RPMI8226 (cell line): ENCODE measurements at regions not wholly inside any gene's neighbourhood (a gene's known extent, or its start where the extent isn't known, plus 50 kb on each side); places are given as distances from the start of the nearest gene placed in this dataset.
"Not testable (repeated sequence)": the region's sequence is repeated elsewhere in the genome, so short reads cannot be mapped to it uniquely, and the experiment has no call there.

Experiments used
- DNase-seq: peaks from one replicate; pipeline ENCODE4 v3.0.0-alpha.2; 2015

- DNase-seq: no peak
These were observed 181.5 kb downstream of the CWF19L2 start for GRCh38 chr11:107276077-107276476.

DNA sequence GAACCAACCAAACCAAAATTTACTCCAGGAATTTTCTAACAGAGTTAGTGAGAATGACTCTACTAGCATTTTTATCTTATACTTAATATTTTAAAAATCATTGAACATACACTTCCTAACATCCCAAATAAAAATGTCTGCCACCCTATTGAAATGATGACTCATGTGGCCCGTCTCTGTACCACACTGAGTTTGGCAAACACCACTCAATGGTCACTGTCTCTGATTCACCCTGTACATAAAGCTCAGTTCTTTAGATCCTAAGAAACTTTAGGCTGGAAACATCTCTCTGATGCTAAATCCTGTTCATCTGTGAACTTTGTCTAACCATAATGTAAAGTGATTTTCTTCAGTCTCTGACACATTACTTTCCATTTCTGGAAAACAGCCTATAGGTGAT is 182.0 kb downstream of the CWF19L2 start:
- no peak for DNase-seq

DNA sequence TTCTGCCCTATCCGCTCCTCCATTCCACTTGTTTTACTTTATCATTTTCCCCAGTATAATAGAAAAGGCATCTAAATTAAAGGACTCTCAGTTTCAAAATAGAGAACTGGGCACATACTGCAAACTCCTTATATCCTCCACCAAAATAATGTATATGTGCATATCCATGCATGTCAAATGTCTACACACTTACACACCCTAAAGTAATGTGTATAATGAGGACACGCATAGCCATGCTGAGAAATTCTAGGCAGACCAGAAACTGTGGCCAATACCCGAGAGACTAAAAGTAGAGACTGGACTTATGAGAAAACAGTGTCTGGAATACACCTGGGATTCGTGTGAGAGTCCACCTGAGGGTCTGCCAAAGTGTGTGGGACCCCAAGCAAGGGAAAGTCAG is 183.5 kb downstream of the CWF19L2 start:
- DNase-seq: no peak

DNA sequence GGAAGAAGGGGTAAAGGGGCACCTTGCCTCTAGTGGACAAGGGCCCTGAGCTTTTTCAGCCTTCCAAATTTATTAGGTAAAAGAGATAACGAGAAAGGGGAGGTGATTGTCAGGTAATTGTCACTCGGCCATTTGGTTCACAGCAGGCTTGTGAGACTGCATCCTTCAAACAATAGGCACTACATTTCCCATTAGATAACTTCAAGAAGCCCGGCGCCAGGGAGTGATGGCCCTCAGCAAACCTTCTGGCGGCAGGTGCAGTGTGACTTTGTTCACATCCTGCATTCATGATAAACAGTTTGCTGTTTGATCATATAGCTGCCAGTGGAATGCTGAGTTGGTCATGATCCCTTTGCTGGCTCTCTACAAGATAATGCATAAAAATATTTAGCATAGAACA is 185.1 kb downstream of the CWF19L2 start:
- no peak for DNase-seq

- no peak for DNase-seq
These were observed 186.2 kb downstream of the CWF19L2 start for GRCh38 chr11:107271425-107271824.

- no peak for DNase-seq
These were observed 188.6 kb downstream of the CWF19L2 start for GRCh38 chr11:107268977-107269376.

DNA sequence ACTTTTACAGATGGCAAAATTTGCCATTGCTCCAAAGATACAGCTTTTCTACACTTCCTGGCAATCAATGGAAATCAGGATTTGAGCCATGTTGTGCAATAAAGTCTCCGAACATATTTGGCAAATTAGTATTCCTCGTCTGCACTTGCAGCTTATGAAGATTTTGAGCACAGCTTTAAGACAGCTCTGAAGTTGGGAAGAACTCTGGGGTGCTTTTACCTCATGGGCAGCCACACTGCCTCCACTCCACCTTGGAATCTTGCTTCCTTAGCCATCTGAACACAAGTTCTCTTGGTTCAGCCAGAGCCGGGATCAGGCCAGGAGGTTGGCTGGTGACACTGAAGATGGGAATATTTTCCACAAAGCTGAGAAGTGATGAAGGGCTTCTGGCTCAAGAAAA is 191.2 kb downstream of the CWF19L2 start:
- DNase-seq: no peak

DNA sequence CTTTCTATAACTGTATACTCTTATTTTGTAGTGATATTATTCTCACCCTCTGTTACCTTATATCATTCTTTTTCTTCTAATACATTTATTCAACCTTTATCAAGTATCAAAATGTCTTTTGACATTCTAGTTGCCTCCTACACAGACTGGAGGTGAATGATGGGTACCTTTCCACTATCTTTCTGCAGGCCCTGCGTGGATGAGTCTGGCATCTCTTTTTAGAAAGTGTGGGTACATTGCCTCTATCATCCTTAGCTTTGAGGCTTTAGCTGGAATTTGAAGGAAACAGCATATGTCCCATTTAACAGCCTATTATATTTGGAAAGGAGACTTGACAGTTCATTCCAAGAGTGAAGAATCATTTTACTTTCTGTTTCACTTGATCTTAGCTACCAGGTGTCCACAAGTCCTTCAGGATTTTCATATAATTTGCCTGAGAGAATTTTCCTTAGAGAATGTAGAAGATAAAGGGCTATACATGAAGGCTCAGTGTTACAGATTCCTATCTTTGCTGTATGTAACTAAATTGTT is 192.0 kb downstream of the CWF19L2 start:
- DNase-seq: no peak

- DNase-seq: no peak
These were observed 193.6 kb downstream of the CWF19L2 start for GRCh38 chr11:107263844-107264563.

GRCh38 chr11:107259811-107260221 is 197.8 kb downstream of the CWF19L2 start:
- no peak for DNase-seq

- no peak for DNase-seq
These were observed 199.9 kb downstream of the CWF19L2 start for GRCh38 chr11:107257710-107258109.

DNA sequence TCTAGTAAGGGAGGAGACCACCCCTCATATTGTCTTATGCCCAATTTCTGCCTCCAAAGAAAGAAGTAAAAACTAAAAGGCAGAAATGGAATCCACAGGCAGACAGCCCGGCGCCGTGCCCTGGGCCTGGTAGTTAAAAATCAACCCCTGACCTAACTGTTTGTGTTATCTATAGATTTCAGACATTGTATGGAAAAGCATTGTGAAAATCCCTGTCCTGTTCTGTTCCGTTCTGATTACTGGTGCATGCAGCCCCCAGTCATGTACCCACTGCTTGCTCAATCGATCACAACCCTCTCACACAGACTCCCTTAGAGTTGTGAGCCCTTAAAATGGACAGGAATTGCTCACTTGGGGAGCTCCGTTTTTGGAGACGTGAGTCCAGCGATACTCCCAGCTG is 204.0 kb downstream of the CWF19L2 start:
- not testable (repeated sequence) for DNase-seq

DNA sequence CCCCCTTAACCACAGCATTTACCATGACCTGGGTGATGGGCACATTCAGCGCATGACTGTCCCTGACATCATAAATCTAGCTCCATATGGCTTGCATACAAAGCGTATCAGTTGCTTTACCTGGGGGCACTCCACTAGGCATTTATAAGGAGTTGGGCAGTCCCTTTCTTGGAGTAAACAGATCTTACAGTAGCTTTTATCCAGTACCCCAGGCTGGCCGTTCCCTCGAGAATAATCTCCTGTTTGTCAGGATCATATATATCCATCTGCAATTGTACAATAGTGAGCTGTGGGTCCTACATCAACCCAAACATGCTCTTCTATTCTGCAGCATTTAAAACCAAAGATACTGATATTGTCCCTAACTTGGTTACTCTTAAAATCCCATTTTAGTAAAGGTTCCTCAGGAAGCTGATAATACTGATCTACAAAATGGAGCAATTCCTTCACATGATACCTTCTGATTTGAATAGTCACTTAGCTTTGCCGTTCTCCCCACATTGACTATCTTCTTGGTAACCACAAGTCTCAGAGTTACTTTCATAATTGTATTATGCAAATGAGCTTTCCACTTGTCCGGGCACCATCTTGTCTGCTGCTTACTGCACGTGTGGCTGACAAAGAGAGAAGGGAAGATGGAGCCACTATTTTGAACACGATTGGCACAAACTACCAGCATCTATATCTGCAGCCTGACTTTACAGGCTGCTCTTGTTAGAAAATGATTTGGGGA is 205.0 kb downstream of the CWF19L2 start:
- DNase-seq: no peak

DNA sequence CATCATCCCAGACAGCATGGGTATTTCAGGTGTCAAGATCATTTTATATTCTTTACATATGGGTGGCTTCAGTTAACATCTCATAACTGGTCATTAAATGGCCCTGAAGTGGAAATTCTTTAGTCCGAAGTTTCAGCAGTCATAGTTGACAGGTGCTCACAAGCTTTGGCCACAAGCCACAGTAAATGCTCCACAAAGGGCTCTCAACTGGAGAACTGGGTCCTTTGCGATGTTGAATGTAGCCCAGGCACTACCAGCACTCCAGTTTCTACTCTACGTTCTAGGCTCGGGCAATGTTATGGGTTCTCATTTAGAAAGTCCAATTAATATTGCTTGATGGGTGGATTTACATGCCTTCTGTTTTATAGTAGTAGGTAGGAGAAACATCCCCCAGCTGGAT is 206.3 kb downstream of the CWF19L2 start:
- DNase-seq: no peak

DNA sequence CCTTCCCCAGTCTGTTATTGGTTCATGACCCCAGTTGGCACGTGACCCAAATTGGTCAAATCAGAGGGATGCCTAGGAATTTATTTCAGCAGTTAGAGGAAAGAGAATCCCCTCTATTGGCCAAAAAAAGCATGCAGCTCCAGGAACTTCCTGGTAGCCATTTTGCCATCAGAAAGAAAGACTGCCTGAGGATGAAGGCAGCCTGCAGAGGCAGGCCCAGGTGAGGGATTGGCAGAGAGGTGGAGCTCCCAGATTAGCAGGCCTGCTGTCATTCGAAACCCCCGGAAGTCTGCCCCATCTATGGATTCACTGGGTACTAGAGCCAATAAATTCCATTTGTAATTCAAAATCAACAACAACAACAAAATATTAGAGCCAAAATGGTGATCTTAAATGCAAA is 207.6 kb downstream of the CWF19L2 start:
- no peak for DNase-seq

- DNase-seq: no peak
These were observed 208.6 kb downstream of the CWF19L2 start for GRCh38 chr11:107249054-107249453.

GRCh38 chr11:107247167-107247861 is 210.3 kb downstream of the CWF19L2 start:
- DNase-seq: no peak

DNA sequence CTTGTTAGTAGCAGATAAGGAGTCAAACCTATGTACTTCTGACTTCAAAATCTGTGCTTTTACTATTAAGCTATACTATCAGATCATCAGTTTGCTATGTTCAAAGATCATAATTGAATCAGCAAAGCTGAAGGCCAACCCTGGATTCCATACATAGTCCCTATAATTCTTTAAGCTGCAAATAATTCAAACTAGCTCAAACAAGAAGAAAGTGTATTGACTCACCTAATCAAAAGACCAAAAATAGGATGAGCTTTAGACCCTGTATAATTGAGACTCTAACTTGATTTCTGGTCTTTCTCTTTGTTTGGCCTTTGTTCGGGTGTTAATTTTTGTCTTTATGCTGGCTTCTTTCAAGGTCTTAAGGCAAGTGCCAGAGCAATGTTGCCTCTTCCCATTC is 213.7 kb downstream of the CWF19L2 start:
- no peak for DNase-seq

DNA sequence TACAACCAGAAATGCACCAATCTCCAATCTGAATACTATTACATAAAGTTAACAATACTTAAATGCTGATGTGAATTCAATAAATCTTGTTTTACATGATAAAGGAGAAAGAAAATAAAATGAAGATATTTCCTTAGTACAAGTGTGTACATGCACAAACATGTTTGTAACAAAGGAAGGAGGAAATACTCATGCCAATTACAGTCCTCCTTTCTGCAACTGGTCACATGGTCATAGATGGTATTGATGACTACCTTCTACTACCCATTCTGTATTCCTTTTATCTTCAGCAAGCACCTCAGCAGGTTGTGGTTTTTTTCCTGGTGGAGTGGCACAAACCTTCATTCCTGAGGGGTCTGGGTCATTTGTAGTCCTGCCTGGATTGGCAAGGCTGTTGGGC is 214.2 kb upstream of the GUCY1A2 start:
- no peak for DNase-seq

- DNase-seq: no peak
These were observed 206.6 kb upstream of the GUCY1A2 start for GRCh38 chr11:107224836-107225235.

DNA sequence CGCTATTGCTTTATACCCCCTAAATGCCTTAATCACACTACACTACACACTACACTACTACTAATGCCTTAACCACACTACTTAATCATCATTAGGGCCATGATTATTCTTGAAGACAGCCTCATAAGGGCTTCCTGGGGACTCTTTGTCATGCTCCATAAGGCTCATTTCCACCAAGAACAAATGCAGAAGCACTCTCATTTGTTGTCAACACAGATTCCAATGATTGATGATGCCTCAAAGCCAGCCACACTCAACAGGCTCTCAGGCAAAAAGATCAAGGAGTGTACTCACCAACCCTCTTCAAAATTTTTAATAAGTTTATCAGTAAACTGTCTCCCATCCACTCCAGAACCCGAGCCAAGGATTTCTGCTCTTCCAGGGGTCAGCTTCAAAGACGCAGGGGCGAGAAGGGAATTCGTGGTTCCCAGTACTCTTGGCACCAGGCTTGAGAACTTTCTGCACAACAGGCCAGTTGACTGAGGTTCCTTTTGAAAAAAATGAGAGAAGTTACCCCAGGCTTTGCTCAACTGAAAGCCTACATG is 204.7 kb upstream of the GUCY1A2 start:
- DNase-seq: no peak

- DNase-seq: no peak
These were observed 204.2 kb upstream of the GUCY1A2 start for GRCh38 chr11:107222431-107222830.

- no peak for DNase-seq
These were observed 203.5 kb upstream of the GUCY1A2 start for GRCh38 chr11:107221748-107222285.
